HL-60 (cell line): ENCODE measurements at regions not wholly inside any gene's neighbourhood (a gene's known extent, or its start where the extent isn't known, plus 50 kb on each side); places are given as distances from the start of the nearest gene placed in this dataset.

Source experiments
- GABPA ChIP-seq: IDR thresholded peaks from 2 replicates; pipeline ENCODE4 v1.6.1; 2012; ENCODE audit warnings: low read depth
- POLR2AphosphoS5 ChIP-seq: IDR thresholded peaks from 2 replicates; pipeline ENCODE4 v1.6.1; 2012; ENCODE audit warnings: low read depth
- SPI1 ChIP-seq: IDR thresholded peaks from 2 replicates; pipeline ENCODE4 v1.6.1; 2012; ENCODE audit warnings: low read depth, mild to moderate bottlenecking, borderline replicate concordance
- TF ChIP-seq, protein P1 (sequence below): IDR thresholded peaks from one replicate; pipeline ENCODE4 v1.5.1; 2011; ENCODE audit warnings: low read length, control low read depth, inconsistent platforms; ENCODE audit not compliant: insufficient read depth
- TF ChIP-seq, protein P2 (sequence below): IDR thresholded peaks from 2 replicates; pipeline ENCODE4 v1.6.1; 2012; ENCODE audit warnings: low read depth; ENCODE audit not compliant: insufficient replicate concordance

DNA sequence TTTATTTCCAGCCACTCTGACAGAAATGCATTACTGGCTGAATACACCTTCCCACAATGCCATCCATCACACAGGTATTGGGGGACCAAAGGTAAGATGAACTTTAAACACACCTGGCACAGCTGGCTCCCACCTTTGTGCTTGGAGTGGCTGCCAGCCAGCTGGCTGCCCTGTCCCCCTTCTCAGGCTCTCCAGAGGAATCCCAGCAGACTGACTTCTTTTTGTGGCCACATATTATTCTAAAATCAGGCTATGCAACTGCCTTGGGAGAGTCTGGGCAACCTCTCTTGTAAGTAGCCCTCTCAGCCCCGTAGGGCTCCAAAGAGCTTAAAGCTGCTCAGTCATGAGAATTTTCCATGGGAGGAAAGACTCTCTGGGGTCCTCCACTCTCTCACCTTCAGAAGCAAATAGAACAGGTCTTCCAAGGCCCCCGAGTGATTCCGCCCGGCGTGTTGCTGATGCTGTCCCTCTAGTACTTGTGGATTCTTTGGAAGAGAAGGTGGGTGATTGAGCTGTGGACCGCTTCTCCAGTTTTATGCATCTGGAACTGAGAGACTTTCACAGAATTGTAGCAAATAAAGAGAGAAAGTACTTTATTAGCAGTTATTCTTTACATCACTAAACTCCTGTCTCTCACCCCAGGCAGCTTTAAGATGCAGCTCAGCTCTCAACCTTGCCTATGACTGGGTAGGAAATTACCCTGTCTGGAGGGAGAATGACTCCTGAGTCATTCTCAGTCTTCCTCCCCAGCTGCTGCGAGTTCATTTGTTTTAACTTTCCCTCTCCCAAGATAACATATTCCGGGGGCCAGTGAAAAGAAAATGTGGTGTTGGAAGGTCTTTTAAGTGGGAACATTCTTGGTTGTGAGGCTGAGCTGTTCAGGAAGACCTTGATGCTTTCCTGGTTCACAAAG lies 159.4 kb upstream of the PITX1 start:
- TF ChIP-seq, protein P1, sequence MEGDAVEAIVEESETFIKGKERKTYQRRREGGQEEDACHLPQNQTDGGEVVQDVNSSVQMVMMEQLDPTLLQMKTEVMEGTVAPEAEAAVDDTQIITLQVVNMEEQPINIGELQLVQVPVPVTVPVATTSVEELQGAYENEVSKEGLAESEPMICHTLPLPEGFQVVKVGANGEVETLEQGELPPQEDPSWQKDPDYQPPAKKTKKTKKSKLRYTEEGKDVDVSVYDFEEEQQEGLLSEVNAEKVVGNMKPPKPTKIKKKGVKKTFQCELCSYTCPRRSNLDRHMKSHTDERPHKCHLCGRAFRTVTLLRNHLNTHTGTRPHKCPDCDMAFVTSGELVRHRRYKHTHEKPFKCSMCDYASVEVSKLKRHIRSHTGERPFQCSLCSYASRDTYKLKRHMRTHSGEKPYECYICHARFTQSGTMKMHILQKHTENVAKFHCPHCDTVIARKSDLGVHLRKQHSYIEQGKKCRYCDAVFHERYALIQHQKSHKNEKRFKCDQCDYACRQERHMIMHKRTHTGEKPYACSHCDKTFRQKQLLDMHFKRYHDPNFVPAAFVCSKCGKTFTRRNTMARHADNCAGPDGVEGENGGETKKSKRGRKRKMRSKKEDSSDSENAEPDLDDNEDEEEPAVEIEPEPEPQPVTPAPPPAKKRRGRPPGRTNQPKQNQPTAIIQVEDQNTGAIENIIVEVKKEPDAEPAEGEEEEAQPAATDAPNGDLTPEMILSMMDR, result no peak
- TF ChIP-seq POLR2AphosphoS5, result no peak
- TF ChIP-seq, protein P2, sequence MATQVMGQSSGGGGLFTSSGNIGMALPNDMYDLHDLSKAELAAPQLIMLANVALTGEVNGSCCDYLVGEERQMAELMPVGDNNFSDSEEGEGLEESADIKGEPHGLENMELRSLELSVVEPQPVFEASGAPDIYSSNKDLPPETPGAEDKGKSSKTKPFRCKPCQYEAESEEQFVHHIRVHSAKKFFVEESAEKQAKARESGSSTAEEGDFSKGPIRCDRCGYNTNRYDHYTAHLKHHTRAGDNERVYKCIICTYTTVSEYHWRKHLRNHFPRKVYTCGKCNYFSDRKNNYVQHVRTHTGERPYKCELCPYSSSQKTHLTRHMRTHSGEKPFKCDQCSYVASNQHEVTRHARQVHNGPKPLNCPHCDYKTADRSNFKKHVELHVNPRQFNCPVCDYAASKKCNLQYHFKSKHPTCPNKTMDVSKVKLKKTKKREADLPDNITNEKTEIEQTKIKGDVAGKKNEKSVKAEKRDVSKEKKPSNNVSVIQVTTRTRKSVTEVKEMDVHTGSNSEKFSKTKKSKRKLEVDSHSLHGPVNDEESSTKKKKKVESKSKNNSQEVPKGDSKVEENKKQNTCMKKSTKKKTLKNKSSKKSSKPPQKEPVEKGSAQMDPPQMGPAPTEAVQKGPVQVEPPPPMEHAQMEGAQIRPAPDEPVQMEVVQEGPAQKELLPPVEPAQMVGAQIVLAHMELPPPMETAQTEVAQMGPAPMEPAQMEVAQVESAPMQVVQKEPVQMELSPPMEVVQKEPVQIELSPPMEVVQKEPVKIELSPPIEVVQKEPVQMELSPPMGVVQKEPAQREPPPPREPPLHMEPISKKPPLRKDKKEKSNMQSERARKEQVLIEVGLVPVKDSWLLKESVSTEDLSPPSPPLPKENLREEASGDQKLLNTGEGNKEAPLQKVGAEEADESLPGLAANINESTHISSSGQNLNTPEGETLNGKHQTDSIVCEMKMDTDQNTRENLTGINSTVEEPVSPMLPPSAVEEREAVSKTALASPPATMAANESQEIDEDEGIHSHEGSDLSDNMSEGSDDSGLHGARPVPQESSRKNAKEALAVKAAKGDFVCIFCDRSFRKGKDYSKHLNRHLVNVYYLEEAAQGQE, result no peak
- no peak for TF ChIP-seq SPI1
- no peak for TF ChIP-seq GABPA
